ENCODE measurements at regions not wholly inside any gene's neighbourhood (a gene's known extent, or its start where the extent isn't known, plus 50 kb on each side); places are given as distances from the start of the nearest gene placed in this dataset.

- TF ChIP-seq EZH2 (IDR thresholded peaks at IDR 0.05; ENCODE audit: low read depth, unreplicated experiment): no peak
- TF ChIP-seq ETS1 (IDR thresholded peaks at IDR 0.05): no peak
- no peak for TF ChIP-seq EZH2phosphoT487 (IDR thresholded peaks at IDR 0.05; ENCODE audit: unreplicated experiment)
- TF ChIP-seq STAT1 (IDR thresholded peaks at IDR 0.05; ENCODE audit: unreplicated experiment): no peak
- TF ChIP-seq NANOG (IDR thresholded peaks at IDR 0.05; ENCODE audit: borderline replicate concordance): no peak
- TF ChIP-seq JUNB (IDR thresholded peaks at IDR 0.05; ENCODE audit: unreplicated experiment): no peak
- no peak for TF ChIP-seq CTCF (conservative IDR thresholded peaks at IDR 0.05; ENCODE audit: low read depth in 2 of 2)
- TF ChIP-seq REST (IDR thresholded peaks at IDR 0.05; ENCODE audit: unreplicated experiment): no peak
- no peak for TF ChIP-seq ZNF462 (CRISPR knock-in tag; IDR thresholded peaks at IDR 0.05)
- TF ChIP-seq ZNF331 (CRISPR knock-in tag; IDR thresholded peaks at IDR 0.05; ENCODE audit: low read depth): no peak
- no peak for TF ChIP-seq POLR2AphosphoS5 (IDR thresholded peaks at IDR 0.05; ENCODE audit: low read depth)
- no peak for TF ChIP-seq CREB1 (CRISPR knock-in tag; IDR thresholded peaks at IDR 0.05; ENCODE audit: low read depth)
- no peak overlapping the region for H3K4me2 ChIP-seq
- no peaks in the 10 kb centered on the region; the same call in 1 of the 2 replicates for H3K4me1 ChIP-seq (ENCODE audit: insufficient read depth)
- H4K20me1 ChIP-seq (replicated peaks; ENCODE audit: insufficient read depth): no peaks in the 10 kb centered on the region
- H3K4me3 ChIP-seq: no peak overlapping the region
- no peak overlapping the region for H2AFZ ChIP-seq
- Mint-ChIP-seq H3K4me3 (no peak overlapping the region), H3K27ac (no peak overlapping the region), H3K36me3 (ENCODE audit: low read depth) (no peaks in the 10 kb centered on the region), H3K4me1 (no peaks in the 10 kb centered on the region), H3K9me3 (no peaks in the 10 kb centered on the region; the same call in 2 of the 3 replicates), H3K27me3 (ENCODE audit: insufficient read depth, low read depth, poor library complexity) (no peaks in the 10 kb centered on the region)
- no peak for DNase-seq (ENCODE audit: low spot score)
- no peaks in the 10 kb centered on the region for H3F3A ChIP-seq (replicated peaks; ENCODE audit: low read depth)
- 0 out of 2 replicates have a peak, but pooled peaks cover 12% of the 10 kb centered on the region for H3K9me2 ChIP-seq (ENCODE audit: insufficient read depth)
- H3K36me3 ChIP-seq (ENCODE audit: insufficient read depth): no peaks in the 10 kb centered on the region
- no peaks in the 10 kb centered on the region for H3K27me3 ChIP-seq (ENCODE audit: insufficient read depth)
- no peak for ATAC-seq
- no peak overlapping the region for H3K27ac ChIP-seq (ENCODE audit: low read depth)
- H3K79me2 ChIP-seq (replicated peaks; ENCODE audit: insufficient read depth): no peaks in the 10 kb centered on the region
Observed at GRCh38 chr5:93220431-93220830, 360.6 kb downstream of the NR2F1-AS1 start.

Data from GM23338 (cell line).